Chondrocyte (in vitro differentiated cells): ENCODE measurements at regions not wholly inside any gene's neighbourhood (a gene's known extent, or its start where the extent isn't known, plus 50 kb on each side); places are given as distances from the start of the nearest gene placed in this dataset.

Source experiments
- DNase-seq: peaks from one replicate; pipeline ENCODE4 v3.0.0; 2021; ENCODE audit warnings: mixed read lengths, low spot score
- H3K27ac Mint-ChIP-seq: one replicate; pipeline ENCODE4 v1.8.0; 2021; ENCODE audit warnings: mild to moderate bottlenecking, moderate library complexity, mixed read lengths; ENCODE audit not compliant: unreplicated experiment
- H3K27me3 Mint-ChIP-seq: 2 replicates; pipeline ENCODE4 v1.8.0; 2021; ENCODE audit warnings: low read depth, mixed read lengths
- H3K36me3 Mint-ChIP-seq: 2 replicates; pipeline ENCODE4 v1.8.0; 2021; ENCODE audit warnings: low read depth, mixed read lengths
- H3K4me1 Mint-ChIP-seq: 2 replicates; pipeline ENCODE4 v1.8.0; 2021; ENCODE audit warnings: low read depth, mild to moderate bottlenecking, mixed read lengths
- H3K4me3 Mint-ChIP-seq: one replicate; pipeline ENCODE4 v1.8.0; 2021; ENCODE audit warnings: mild to moderate bottlenecking, moderate library complexity, mixed read lengths; ENCODE audit not compliant: unreplicated experiment
- H3K9me3 Mint-ChIP-seq: 2 replicates; pipeline ENCODE4 v1.8.0; 2021; ENCODE audit warnings: low read depth, mixed read lengths
- CTCF ChIP-seq: fragments of 200-600 bp; sonication (generic); IDR thresholded peaks from 2 replicates; pipeline ENCODE4 v1.5.0; 2021; ENCODE audit warnings: antibody characterized with exemption, mild to moderate bottlenecking, moderate library complexity

- Mint-ChIP-seq H3K4me3 (no peak overlapping the region), H3K9me3 (no peaks in the 10 kb centered on the region), H3K27ac (no peak overlapping the region), H3K4me1 (peaks cover 24% of the 10 kb centered on the region), H3K27me3 (no peaks in the 10 kb centered on the region), H3K36me3 (no peaks in the 10 kb centered on the region)
- no peak for TF ChIP-seq CTCF
- no peak for DNase-seq
Observed at GRCh38 chr1:175884369-175884768, 141.0 kb upstream of the TNR start.

GRCh38 chr1:175882192-175882591 is 138.8 kb upstream of the TNR start:
- H3K36me3 Mint-ChIP-seq: no peaks in the 10 kb centered on the region
- H3K27ac Mint-ChIP-seq: no peak overlapping the region
- DNase-seq: no peak
- no peaks in the 10 kb centered on the region for H3K27me3 Mint-ChIP-seq
- peaks cover 16% of the 10 kb centered on the region for H3K4me1 Mint-ChIP-seq
- no peaks in the 10 kb centered on the region for H3K9me3 Mint-ChIP-seq
- H3K4me3 Mint-ChIP-seq: no peak overlapping the region
- TF ChIP-seq CTCF: no peak

GRCh38 chr1:175881246-175881976 is 138.0 kb upstream of the TNR start:
- no peak overlapping the region for H3K27ac Mint-ChIP-seq
- H3K4me1 Mint-ChIP-seq: peaks cover 16% of the 10 kb centered on the region
- no peak overlapping the region for H3K4me3 Mint-ChIP-seq
- H3K27me3 Mint-ChIP-seq: no peaks in the 10 kb centered on the region
- DNase-seq: no peak
- no peaks in the 10 kb centered on the region for H3K36me3 Mint-ChIP-seq
- no peak for TF ChIP-seq CTCF
- H3K9me3 Mint-ChIP-seq: no peaks in the 10 kb centered on the region

- H3K9me3 Mint-ChIP-seq: no peaks in the 10 kb centered on the region
- H3K27ac Mint-ChIP-seq: no peak overlapping the region
- no peaks in the 10 kb centered on the region for H3K27me3 Mint-ChIP-seq
- no peaks in the 10 kb centered on the region for H3K36me3 Mint-ChIP-seq
- H3K4me1 Mint-ChIP-seq: no peaks in the 10 kb centered on the region
- no peak for TF ChIP-seq CTCF
- H3K4me3 Mint-ChIP-seq: no peak overlapping the region
- no peak for DNase-seq
Observed at GRCh38 chr1:175878775-175879174, 135.4 kb upstream of the TNR start.

GRCh38 chr1:175877939-175878737 is 134.7 kb upstream of the TNR start:
- Mint-ChIP-seq H3K4me1 (no peaks in the 10 kb centered on the region), H3K36me3 (no peaks in the 10 kb centered on the region), H3K4me3 (no peak overlapping the region), H3K27me3 (no peaks in the 10 kb centered on the region), H3K27ac (no peak overlapping the region), H3K9me3 (no peaks in the 10 kb centered on the region)
- no peak for DNase-seq
- TF ChIP-seq CTCF: no peak
